Amygdala (tissue), 56 donors: ENCODE measurements at regions not wholly inside any gene's neighbourhood (a gene's known extent, or its start where the extent isn't known, plus 50 kb on each side); places are given as distances from the start of the nearest gene placed in this dataset.
"Not testable (repeated sequence)": the region's sequence is repeated elsewhere in the genome, so short reads cannot be mapped to it uniquely, and the experiment has no call there.

Experiments
- DNase-seq, 56 donors: peaks; one replicate each; lab custom pipeline; 2025; lab: John Stamatoyannopoulos, UW

GRCh38 chr2:192578780-192579179 is 384.0 kb upstream of the TMEFF2 start:
- DNase-seq = no peak

DNA sequence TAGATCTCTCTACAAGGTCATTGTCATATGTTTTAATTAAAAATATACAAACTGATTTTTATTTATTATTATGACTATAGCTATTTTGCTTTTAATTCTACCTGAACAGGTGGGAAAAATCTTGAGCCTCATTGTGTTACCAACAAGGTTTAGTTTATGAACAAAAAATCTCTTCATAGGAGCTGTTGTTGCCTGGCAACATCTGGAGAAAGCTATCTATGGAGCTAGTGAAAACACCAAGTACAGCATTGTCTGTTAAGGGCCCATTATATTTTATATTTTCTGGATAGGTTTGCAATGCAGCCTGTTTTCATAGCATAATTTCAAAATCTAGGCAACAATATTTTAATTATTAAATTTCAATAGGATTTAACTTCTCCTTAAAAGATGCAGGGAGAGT is 383.0 kb upstream of the TMEFF2 start:
- DNase-seq = no peak

DNA sequence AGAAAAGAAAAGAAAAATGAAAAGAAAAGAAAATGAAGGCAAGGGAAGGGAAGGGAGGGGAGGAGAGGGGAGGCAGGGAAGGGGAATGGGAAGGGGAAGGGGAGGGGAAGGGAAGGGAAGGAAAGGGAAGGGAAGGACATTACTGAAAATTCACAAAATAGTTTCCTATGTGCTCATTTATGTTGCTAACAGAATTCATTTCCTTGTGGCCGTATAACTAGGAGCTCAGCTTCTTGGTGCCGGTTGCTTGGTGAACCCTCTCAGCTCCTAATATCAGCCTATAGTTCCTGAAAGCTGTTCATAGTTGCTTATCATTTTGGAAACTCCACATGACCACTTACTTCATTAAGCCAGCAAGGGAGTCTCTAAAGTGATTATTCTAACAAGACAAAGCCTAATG is 379.8 kb upstream of the TMEFF2 start:
- no peak for DNase-seq

- DNase-seq = no peak
These were observed 376.9 kb upstream of the TMEFF2 start for GRCh38 chr2:192571636-192572035.

- DNase-seq = no peak
These were observed 376.1 kb upstream of the TMEFF2 start for GRCh38 chr2:192570788-192571187.

DNA sequence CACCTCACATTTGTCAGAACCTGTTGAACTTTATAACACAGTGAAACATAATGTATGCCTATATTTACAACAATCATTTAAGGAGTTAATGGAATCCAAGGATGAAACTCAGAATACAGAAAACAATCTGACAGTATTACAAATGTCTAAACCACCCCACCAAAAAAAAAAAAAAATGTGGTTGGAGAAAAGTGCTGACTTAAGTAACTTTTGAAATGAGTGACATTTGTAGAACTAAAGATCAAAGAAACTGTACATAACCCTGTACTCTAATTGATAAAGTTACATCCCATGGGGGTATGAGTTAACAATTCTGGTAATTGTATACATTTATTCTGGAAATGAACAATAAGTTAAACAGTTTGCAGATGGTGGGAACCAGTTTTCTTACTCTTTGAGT is 372.1 kb upstream of the TMEFF2 start:
- no peak for DNase-seq

DNA sequence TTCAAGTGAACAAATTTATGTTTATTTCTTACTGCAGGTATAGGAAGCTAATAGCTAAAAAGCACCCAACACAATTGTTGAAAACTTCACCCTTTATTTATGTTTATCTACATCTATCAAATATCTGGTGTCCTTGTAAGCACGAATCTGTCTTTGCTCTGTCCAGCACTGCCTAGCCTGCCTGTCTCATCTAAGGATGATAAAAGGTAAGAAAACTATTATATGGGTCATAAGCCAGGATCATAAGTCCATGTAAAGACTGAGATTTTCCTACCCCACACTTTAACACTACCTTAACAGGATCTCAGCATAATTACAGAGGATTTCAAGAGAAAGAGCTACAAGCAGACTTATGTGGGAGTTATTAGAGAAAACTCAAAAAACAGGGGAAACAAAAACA is 365.6 kb upstream of the TMEFF2 start:
- DNase-seq = no peak

GRCh38 chr2:192559587-192559986 is 364.9 kb upstream of the TMEFF2 start:
- DNase-seq = no peak

- DNase-seq = no peak
These were observed 363.9 kb upstream of the TMEFF2 start for GRCh38 chr2:192558637-192559036.

DNA sequence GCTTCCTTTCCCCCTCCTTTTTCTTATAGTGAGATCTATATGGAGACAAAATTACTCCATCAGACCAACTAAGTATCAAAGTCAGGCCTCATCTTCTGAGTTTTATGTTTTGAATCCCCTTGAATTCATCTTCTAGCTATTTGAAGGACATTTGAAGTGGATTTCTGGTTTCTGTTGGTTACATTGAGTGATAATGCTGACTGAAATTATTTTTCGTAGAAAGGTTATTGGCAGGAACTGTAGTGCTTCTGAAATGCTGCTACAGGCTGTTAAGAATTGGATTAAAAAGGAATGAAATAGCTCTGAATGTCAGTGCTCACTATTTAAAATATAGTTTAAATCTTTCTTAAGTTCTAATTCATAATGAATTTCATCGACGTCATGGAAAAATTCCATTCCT is 361.0 kb upstream of the TMEFF2 start:
- DNase-seq = no peak

DNA sequence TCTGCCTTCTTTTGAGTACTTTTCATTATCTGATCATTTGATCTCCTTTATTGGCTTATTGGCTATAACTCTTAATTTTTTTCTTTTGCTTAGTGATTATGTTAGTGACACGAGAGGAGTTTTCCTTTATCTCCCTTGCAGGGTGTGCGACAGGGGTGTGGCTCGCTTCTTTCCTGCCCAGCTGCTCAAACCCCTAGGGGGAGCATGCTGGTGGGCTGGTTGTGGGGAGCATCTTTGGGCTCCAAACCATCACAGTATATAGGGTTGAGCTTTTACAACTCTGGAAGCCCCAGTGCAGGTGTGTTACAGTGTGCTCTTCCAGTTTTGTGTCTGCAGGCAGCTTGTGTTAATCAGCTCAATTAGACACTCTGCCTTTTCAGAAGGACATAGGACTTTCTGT is 357.0 kb upstream of the TMEFF2 start:
- no peak for DNase-seq

GRCh38 chr2:192546565-192546964 is 351.8 kb upstream of the TMEFF2 start:
- no peak for DNase-seq

DNA sequence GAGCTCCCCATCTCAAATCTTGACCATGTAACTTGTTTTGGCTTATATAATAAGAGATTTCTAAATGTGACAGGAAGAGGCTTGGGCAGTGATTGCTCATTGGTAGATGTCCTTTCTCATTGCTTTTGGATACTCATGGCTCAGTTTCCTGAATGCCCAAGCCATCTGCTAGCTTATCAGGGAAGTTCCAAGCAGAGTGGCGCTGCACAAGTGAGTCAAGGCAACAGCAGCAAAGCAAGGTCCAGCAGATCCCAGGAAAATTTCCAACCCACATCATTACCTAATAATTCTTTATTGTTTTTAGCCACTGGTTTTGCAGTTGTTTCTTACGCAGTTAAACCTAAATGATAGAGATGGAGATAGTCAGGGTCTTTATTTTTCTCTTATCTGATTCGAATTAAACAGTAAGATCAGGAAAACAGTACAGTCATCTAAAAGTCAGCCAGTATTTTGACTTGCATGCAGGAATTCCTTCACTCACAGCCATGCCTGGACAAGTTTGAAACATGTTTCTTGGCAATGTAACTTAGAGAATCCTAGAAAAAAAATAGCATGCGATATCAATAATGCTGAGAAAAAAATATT is 349.7 kb upstream of the TMEFF2 start:
- DNase-seq = no peak

DNA sequence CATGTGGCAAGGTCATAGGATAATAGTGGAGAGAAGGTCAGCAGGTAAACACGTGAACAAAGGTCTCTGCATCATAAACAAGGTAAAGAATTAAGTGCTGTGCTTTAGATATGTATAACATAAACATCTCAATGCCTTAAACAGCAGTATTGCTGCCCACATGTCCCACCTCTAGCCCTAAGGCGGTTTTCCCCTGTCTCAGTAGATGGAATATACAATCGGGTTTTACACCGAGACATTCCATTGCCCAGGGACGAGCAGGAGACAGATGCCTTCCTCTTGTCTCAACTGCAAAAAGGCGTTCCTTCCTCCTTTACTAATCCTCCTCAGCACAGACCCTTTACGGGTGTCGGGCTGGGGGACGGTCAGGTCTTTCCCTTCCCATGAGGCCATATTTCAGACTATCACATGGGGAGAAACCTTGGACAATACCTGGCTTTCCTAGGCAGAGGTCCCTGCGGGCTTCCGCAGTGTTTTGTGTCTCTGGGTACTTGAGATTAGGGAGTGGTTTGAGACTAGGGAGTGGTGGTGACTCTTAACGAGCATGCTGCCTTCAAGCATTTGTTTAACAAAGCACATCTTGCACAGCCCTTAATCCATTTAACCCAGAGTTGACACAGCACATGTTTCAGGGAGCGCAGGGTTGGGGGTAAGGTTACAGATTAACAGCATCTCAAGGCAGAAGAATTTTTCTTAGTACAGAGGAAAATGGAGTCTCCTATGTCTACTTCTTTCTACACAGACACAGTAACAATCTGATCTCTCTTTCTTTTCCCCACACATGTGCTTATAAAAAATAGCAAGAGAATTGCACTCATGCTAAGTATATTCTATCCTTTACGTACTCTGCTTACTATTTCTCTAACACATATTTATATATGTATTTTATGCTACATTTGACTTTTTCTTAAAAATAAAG is 347.7 kb upstream of the TMEFF2 start:
- DNase-seq = not testable (repeated sequence)

DNA sequence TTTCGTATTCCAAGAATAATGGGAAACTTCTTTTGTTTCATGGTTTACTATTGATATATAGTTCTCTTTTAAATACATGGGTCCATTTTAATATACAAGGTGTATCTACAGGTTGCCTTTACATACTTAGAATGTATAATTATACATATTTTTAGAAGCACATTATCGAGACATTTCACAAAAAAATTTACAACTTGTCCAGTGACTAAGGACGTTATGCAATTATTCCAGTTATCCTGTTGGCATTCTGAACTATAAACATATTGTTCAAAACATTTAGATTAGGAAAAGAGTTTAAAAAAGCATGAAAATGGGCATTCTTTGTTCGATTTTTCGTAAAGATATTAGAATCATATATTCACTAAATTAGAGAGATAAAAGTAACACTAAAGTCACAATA is 344.6 kb upstream of the TMEFF2 start:
- DNase-seq = no peak

- DNase-seq = no peak
These were observed 342.3 kb upstream of the TMEFF2 start for GRCh38 chr2:192536922-192537624.

GRCh38 chr2:192535956-192536921 is 341.5 kb upstream of the TMEFF2 start:
- DNase-seq = no peak

- DNase-seq = no peak
These were observed 339.3 kb upstream of the TMEFF2 start for GRCh38 chr2:192534072-192534471.

DNA sequence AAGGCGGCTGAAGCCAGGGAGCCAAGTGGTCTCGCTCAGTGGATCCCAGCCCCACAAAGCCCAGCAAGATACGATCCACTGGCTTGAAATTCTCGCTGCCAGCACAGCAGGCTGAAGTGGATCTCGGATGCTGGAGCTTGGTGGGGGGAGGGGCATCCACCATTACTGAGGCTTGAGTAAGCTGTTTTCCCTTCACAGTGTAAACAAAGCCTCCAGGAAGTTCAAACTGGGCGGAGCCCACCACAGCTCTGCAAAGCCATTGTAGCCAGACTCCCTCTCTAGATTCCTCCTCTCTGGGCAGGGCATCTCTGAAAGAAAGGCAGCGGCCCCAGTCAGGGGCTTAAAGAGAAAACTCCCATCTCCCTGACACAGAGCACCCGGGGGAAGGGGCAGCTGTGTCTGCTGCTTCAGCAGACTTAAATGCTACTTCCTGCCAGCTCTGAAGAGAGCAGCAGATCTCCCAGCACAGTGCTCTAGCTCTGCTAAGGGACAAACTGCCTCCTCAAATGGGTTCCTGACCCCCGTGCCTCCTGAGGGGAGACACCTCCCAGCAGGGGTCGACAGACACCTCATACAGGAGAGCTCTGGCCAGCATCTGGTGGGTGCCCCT is 330.0 kb upstream of the TMEFF2 start:
- DNase-seq = not testable (repeated sequence)

DNA sequence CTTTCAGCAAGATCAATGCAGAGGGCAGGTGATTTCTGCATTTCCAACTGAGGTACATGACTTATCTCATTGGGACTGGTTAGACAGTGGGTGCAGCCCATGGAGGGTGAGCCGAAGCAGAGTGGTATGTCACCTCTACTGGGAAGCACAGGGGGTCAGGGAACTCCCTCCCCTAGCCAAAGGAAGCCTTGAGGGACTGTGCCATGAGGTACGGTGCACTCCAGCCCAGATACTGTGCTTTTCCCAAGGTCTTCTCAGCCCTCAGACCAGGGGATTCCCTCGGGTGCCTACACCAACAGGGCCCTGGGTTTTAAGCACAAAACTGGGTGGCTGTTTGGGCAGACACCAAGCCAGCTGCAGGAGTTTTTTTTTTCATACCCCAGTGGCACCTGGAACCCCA is 329.5 kb upstream of the TMEFF2 start:
- not testable (repeated sequence) for DNase-seq
